GM19372 (cell line): ENCODE measurements at regions not wholly inside any gene's neighbourhood (a gene's known extent, or its start where the extent isn't known, plus 50 kb on each side); places are given as distances from the start of the nearest gene placed in this dataset.

Experiments
- ATAC-seq: cut with Tn5 transposase; IDR thresholded peaks from one replicate; pipeline ENCODE4 v1.9.1; 2021; ENCODE audit warnings: mild to moderate bottlenecking, low read depth, moderate library complexity; ENCODE audit not compliant: unreplicated experiment

DNA sequence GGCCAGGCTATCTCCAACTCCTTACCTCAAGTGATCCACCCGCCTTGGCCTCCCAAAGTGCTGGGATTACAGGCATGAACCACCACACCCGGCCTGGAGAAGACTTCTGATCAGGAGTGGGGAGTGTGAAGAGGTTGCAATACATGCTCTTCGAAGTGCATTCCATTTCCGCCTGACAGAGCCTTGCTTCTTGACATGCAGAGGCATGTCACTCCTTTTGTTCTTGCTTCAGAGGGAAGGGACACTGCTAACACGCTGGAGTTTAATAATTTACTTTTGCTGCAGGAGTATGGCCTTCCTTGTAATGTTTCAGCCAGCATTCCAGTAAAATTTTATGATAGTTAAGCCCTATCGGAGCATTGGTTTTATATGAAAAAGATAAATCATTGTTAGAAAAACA is 74.9 kb downstream of the SLC25A47 start:
- ATAC-seq = no peak

DNA sequence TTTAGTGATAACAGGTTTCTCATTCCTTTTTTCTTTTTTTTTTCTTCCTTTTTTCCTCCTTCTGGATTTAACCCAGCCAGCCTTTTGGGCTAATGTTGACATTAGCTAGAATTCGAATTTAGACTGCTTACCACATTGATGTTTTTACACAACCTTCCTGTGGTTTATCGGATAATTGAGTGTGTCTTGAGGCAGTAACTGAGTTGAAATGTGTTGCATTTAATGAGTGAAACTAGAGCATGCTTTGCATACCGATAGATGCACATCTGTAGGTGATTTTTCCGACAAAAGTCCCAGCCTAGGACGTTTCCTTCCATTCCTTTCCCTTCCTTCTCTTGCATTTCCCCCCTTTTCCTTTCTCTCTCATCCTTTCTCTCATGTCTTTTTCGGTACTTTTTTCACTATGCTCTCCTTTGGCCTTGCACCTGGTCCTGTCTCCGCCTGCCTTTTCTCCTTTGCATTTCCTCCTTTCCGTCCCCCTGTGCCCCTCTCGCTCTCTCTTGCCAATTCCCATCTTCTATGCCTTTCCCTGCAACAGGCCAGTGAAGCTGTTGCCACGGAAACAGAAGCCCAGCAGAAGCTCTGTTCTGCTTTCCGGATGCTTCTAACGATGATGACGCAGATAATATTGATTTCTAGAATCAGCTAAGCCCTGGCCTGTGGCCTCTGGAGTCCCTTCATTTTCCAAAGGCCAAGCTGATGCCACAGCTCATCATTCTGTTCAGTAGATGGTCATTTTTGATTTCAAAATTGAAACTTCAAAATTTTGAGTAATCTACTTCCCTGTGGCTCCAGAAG is 76.1 kb downstream of the SLC25A47 start:
- ATAC-seq = no peak

DNA sequence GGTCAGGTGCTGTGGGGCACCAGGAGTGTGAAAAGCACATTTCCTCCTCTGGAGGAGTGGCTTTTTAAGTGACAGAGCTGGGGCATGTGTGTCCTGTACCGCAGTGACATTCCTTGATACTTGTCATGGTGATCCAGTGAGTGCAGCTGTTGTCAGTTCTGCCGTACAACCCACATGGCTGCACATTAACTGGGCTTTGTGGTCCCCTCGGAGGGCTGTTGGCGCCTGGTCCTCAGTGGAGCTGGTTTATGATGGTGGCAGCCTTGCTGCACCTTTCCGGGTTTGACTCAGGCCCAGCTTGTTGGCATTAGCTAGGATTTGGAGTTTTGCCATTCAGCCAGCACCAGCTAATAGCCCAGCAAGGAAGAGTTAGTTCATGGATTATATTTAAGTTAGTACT is 77.0 kb downstream of the SLC25A47 start:
- no peak for ATAC-seq

DNA sequence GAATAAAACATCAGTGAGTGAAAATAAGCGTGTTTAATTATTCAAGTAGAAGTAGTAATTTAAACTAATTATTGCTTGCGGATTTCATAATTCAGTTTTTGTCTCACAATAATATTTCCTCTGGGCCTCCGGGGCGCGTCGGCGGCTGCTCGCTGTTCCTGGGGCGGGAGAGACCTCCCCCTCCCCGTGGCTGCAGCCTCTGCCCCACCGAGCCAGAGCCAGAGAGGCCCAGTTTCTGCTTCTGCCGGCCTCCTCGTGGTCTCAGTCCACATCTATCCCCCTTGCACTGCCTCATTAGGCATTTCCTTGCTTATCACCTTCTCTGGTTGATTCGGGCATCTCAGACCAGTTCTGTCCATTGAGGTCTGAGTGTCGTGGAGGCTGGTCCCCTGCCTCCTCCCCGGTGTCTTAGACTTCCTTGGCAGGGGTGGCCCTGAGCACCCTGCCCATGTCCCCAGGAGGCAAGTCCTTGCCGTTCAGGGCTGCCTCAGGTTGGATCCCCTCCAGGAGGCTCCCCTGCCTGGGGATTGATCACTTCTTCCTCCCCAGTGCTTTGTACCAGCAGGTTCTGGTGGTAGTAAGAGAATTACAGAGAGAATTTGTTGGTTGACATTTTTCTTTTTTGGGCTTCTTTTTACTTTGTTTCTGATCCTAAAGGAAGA is 78.0 kb downstream of the SLC25A47 start:
- no peak for ATAC-seq

DNA sequence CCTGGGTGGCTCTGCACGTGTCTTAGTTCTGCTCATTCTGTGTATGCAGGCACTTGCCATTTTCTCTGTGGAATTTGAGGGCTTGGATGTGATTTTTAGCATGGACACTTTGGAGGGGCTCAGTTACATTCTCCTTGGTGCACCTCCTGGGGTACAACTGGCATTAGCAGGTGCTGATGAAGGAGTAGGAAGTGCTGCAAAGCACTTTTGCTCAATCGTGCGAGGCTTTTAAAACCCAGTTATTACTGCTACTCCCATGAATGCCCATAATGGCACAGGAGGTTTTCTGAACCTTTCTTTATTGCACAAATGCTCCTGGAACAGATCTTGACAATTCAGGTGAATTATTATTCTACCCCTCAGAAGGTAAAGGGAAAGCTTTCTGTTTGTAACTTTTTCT is 78.7 kb downstream of the SLC25A47 start:
- ATAC-seq = no peak

DNA sequence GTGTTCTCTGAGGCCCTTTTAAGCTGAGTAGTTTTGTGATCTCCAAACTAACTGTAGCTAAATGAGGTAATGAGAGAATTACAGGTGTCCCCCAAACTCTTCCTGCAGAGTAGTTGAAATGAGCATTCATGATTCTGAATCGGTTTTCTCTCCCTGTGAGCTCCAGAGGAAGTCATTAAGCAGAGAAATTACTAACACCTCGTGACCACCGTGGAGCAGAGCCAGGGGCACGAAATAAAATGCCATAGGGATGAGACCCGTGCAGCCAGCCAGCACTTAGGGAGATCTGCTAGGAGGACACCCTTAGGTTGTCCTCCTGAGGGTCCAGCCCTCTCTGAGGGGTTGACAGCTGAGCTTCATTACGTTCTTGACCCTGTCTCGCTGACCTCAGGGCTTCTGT is 79.5 kb downstream of the SLC25A47 start:
- ATAC-seq = no peak

DNA sequence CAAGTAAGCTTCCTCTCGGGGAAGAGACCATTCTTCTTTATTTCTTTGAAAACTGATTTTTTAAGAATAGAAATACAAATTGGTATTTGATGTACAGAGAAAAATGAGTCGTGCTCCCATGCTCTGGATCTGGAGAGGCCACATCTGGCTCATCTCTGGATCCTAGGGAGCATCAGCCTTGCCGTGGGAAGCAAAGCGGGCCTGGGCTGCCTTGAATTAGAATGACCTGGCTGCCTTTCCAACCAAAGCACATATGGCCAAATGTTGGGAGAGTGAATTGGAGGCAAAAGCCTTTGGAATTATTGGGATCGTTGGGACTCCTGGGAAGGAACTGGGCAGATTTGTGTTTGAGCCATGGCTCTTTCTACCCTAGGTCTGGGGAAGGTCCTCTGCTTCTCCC is 80.0 kb downstream of the SLC25A47 start:
- no peak for ATAC-seq

DNA sequence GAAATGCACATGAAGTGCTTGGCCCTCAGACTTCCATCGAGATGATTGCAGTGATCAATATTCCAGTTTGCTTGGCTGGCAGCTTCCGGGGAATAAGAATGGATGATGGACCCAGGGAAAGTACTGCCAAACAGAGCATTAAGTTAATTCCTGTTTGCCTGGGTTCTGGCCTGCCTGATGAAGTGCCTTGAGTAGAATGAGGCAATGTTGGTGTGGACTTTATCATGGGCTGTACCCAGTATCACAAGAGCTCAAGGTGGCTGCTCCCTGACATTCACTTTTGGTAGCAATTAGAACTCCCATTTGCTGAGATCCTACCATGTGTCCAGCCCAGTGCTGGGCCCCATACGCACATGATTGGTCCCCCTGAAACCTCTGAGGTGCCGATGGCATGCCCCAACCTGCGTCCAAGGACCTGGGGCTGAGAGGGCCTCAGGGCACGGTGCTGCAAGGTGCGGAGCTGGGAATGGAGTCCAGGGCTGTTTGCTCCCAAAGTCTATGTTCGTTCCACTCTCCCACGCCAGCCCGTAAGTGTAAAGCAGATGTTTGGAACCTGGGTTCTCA is 80.7 kb downstream of the SLC25A47 start:
- ATAC-seq = no peak

DNA sequence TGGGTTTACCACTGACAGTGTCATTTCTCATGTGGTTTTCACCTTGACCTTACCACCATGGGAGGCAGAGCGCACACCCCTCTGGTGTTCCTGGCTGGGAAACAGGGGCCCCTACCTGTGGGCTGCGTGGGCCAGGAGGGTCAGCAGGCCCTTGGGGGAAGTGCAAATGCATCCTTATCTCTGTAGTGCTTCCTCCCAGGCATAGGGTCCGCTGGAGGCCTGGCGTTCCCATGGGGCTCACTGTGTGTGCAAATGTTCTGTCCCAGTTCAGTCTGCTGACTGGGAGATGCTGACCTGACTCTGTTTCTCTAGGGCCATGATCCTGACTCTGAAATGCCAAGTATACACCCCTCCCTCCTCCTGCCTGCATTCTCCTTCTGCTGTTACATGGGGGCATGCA is 81.3 kb downstream of the SLC25A47 start:
- ATAC-seq = no peak

DNA sequence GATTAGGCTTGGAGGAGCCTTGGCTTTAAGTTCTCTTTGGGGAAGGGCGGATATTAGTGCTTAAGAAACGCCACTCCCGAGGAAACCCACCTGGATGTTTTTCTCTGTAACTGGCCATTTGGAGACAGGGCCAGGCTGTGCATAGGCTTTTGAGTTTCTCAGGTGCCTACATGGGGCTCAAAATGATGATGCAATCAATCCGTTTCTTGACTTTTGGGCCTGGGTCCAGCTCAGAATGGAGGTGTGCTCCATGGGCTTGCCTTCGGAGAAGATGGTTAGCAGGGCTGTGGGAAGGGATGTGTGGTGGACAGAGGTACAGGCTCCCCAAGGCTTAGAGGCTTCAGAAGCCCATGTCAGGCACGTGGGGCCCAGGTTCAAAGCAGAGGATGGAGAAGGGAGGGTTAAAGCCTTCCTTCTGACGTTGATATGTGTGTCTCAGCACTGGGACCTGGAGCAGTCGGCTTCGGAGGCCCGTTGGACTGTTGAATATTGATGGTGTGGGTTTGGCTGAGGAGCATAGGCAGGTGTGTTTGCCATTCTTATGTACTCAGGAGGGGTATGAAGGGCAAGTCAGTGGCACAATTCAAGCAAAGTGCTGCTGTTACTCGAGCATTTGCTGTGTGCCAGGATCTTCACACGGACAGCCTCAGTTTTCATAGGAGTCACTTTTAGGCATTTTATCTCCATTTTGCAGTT is 82.8 kb downstream of the SLC25A47 start:
- ATAC-seq = no peak

DNA sequence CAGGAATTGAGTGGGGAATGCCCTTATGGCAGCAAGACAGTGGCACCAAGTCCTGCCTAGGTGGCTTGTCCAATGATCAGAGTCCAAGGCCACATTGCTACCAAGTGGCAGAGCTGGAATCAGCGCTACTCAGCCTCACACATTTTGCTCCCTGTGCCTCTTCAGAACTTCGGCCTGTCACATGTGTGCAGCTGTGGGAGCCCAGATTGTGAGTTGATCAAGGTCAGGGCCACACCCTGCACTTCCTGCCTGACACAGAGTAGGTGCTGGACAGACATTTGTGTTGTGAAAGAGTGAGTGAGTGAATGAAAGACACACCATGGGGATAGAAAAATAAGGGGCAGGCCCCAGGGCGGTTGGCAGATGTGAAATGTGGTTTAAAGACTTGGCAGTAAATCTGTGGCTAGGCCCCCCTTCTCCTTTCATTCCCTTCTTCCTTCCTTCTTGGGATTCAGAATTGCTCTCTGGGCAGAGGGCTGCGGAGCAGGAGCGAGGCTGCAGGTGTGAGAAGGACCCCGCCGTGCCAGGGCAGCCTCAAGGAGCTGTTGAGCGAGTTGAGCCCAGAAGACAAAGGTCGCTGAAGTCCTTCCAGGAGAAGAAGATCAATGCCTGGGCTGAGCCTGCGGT is 83.5 kb downstream of the SLC25A47 start:
- no peak for ATAC-seq

DNA sequence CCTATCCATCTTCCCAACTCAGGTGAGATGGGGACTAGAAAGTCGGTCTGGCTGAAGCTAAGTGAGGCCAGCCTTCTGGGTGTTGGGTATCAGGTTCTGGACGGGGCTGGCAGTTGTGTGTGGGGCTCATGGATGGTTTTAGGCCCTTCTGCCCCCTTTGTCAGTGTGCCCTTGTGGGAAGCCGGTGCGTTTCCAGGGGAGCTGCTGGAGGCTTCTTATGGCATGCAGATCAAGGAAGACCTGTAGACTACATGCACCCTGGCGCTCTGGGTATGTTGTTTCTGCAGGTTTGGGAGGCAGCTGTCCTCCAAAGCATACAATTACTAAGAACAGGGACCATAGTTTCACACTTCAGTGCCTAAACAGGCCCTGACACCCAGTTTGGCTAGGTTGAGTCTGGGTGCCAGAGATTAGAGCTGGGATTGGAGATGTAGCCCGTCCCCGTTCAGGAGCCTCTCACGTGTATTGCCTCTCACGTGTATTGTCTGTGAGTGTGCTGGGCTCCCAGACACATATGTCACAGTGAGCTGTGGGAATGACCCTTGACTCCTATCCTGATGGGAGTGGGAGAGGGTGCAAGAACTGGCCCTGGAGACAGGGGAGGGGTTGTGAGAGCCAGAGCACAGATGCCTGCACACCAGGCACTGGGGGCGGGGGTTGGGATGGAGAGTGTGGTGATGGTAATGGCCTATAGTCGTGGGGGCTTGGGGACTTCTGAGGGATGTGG is 84.4 kb downstream of the SLC25A47 start:
- no peak for ATAC-seq

DNA sequence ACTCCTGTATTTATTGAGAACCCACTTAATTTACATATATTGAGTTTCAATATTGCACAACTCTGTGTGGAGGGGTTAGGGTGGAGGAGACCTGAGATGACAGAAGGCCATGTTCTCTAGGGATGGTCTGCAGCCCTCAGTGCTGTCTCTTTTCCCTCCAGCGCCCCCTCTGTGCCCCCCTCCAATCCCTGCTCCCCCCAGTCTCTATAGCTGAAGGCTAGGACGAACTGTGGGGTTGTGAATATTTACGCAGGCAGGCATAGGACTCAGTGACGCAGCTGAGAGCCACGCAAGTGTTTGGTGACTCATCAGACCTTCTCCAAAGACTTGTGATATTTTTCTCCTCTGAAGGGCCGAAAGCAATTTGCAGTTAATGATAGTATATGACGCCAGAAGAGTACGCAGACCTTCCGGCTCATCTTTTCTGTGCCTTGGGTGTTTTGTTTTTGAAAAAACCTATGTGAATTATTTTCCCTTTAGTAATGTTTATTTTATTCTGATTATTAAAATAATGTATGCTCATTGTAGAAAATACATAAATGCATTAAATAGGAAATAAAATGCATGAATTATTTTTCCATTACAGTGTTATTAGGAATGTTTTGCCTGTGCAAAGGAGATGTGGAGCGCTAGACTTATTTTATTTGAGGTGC is 85.3 kb downstream of the SLC25A47 start:
- ATAC-seq = no peak

DNA sequence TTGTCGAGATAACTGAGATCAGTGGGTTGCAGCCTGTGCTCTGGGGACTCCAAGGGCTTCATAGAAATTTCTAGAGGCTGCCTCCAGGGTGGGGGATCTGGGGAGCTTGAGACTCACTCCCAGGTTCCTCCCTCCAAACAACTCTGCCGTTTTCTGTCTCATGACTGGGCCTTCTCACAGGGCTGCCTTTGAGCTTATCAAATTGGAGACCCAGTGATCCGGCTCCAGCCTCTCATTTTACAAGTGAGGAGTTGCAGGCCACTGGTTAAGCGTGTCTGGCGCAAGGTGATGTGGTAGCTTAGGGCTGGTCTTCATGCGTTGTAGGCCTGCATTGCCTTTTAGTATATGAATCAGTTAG is 85.8 kb downstream of the SLC25A47 start:
- no peak for ATAC-seq

DNA sequence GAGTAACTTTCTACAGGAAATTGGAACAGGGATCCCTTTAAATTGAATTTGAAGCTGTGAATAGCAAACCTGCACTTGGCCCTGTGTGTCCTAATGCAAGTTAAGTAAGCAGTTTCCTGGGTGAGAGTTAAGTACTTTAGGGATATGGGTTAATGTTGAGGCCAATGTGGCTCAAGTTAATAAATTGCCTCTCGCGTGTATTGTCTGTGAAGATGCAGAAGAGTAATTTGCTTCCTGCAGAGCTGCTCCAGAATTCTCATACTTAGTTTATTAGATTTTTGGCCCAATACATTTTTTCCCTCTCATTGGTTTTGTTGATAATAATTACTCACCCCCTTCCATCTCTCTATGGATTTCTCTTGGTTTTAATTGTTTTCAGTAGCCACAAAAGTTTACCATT is 86.5 kb downstream of the SLC25A47 start:
- ATAC-seq = no peak

DNA sequence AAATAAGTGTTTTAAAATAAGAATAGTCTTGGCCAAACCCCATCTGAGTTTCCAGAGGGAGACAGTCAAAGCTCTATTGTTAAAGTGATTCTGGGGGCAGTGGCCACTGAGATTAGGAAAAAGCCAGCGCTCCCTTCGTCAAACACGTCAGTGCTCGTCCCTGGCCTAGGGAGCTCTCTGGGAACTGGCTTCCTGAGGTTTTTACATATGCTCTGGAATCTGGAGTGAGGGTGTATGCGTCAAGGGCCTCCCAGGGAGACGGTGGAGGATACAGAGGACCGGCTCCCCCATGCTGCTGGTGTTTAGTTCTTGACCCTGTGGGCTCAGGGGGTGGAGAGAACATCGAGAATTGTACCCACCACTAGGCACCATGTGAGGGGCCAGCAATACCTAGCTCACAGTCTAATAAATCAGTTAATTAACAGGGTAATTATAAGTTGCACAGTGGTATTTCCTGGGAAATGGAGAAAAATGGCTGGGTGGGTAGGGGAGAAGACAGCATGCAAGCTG is 87.0 kb downstream of the SLC25A47 start:
- no peak for ATAC-seq

DNA sequence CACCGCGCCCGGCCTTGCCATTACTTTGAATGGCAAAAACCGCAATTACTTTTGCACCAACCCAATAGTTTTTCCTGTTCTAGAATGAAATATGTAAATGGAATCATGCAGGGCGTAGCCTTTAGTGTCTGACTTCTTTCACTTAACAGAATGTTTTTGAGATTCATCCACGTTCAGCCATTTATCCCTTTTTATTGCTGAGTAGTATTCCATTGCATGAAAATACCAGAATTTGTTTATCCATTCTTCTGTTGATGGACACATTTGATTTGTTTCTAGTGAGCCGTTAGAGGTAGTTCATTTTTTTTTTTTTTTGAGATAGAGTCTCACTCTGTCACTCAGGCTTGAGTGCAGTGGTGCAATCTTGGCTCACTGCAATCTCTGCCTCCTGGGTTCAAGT is 90.6 kb downstream of the SLC25A47 start:
- ATAC-seq = no peak

DNA sequence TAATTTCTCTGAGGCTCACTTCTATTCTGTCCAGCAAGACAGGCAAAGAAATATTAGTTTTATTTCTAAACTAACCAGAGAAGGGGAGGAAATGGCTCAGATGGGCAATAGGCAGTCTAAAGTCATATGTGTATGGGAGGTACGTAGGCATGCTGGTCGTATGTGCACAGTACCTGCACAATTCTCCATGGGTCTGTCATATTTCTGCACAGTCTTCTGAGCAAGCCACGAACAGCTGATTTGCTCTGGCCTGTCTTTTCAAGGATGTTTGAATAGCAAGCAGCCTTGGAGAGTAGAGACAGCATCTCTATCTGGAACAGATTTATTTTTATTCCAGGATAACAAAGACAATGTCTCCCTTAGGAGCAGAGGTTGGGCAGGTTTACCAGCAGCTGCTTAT is 92.1 kb downstream of the SLC25A47 start:
- no peak for ATAC-seq

DNA sequence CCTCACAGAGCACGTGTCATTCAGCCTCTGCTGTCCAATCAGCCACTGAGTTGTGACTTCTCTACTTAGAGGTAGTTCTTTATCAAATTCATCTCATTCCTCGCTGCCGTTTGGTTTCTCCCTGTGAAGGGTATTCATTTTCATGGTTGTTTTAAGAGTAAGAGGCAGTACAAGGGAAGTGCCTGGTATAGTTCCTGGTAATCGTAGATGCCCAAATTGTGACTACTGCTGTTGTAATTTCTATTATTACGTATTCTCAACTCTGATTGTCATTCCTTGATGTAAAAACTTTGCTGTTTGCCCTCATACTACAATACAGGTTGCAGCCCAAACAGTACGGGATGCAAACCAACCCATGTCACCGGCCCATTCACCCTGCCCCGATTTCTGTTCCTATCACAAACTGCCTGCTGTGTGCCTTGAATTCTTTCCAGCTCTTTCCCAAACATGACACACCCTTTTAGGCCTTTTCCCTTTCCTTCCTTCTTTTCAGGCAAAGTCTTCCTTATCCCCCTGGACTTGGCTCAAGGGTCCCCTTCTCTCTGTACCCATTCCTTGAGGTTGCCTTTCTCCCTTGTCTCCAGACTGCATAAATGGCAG is 93.0 kb downstream of the SLC25A47 start:
- ATAC-seq = no peak
